Fibroblast of skin of abdomen (primary cell): ENCODE measurements at regions not wholly inside any gene's neighbourhood (a gene's known extent, or its start where the extent isn't known, plus 50 kb on each side); places are given as distances from the start of the nearest gene placed in this dataset.

Experiments used
- DNase-seq: peaks from one replicate; pipeline ENCODE4 v3.0.0-alpha.2; 2013

GRCh38 chr5:2330325-2331130 is 420.9 kb downstream of the IRX2 start:
- no peak for DNase-seq

- no peak for DNase-seq
Observed at GRCh38 chr5:2329741-2330140, 421.7 kb downstream of the IRX2 start.

- DNase-seq, result no peak
Observed at GRCh38 chr5:2326601-2327000, 424.9 kb downstream of the IRX2 start.

- no peak for DNase-seq
Observed at GRCh38 chr5:2324788-2325187, 426.7 kb downstream of the IRX2 start.

GRCh38 chr5:2320611-2321010 is 430.9 kb downstream of the IRX2 start:
- DNase-seq, result no peak

GRCh38 chr5:2317540-2317939 is 433.9 kb downstream of the IRX2 start:
- DNase-seq, result no peak

- DNase-seq, result no peak
Observed at GRCh38 chr5:2311851-2312250, 429.1 kb upstream of the IRX4 start.

GRCh38 chr5:2310946-2311345 is 428.2 kb upstream of the IRX4 start:
- no peak for DNase-seq

GRCh38 chr5:2307631-2308030 is 424.9 kb upstream of the IRX4 start:
- no peak for DNase-seq

GRCh38 chr5:2306711-2307110 is 424.0 kb upstream of the IRX4 start:
- no peak for DNase-seq

- peak; percentile 21 for DNase-seq
Observed at GRCh38 chr5:2303431-2304100, 420.8 kb upstream of the IRX4 start.

- no peak for DNase-seq
Observed at GRCh38 chr5:2302169-2302568, 419.4 kb upstream of the IRX4 start.

GRCh38 chr5:2300861-2301574 is 418.3 kb upstream of the IRX4 start:
- no peak for DNase-seq

GRCh38 chr5:2300421-2300820 is 417.7 kb upstream of the IRX4 start:
- DNase-seq, result no peak

- DNase-seq, result no peak
Observed at GRCh38 chr5:2299388-2300220, 416.9 kb upstream of the IRX4 start.

GRCh38 chr5:2298781-2299180 is 416.1 kb upstream of the IRX4 start:
- no peak for DNase-seq

- no peak for DNase-seq
Observed at GRCh38 chr5:2297991-2298390, 415.3 kb upstream of the IRX4 start.

GRCh38 chr5:2295476-2295875 is 412.8 kb upstream of the IRX4 start:
- DNase-seq, result no peak

- no peak for DNase-seq
Observed at GRCh38 chr5:2293906-2294305, 411.2 kb upstream of the IRX4 start.

GRCh38 chr5:2291146-2291840 is 408.6 kb upstream of the IRX4 start:
- no peak for DNase-seq

GRCh38 chr5:2289380-2289779 is 406.7 kb upstream of the IRX4 start:
- DNase-seq, result no peak

GRCh38 chr5:2288968-2289367 is 406.2 kb upstream of the IRX4 start:
- no peak for DNase-seq
